ENCODE measurements at regions not wholly inside any gene's neighbourhood (a gene's known extent, or its start where the extent isn't known, plus 50 kb on each side); places are given as distances from the start of the nearest gene placed in this dataset.

DNA sequence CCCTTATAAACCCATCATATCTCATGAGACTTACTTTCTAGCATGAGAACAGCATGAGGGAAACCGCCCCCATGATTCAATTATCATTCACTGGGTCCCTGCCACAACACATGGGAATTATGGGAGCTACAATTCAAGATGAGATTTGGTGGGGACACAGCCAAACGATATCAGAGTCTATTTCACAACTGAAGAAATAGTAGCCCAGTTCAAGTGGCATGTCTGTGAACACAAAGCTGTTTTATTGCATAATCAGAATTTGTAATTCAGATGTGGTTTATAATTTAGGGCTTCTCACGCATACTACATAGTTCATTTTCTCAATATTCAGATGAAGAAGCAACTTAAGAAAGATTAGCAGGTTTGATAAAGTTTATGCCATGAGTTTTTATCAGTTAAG lies 1188.0 kb upstream of the ALCAM start:
- H3K27me3 ChIP-seq (ENCODE audit: control insufficient read depth, insufficient read depth, low read length), result no peaks in the 10 kb centered on the region
- ATAC-seq, result no peak
- DNase-seq, result no peak
- no peaks in the 10 kb centered on the region for H3K4me1 ChIP-seq (ENCODE audit: control insufficient read depth, insufficient read depth, low read length)
- no peak overlapping the region for H3K4me3 ChIP-seq (ENCODE audit: low read length)
- Mint-ChIP-seq H3K27me3 (ENCODE audit: low read depth in 2 of 2) (no peaks in the 10 kb centered on the region), H3K27ac (no peak overlapping the region), H3K4me1 (no peaks in the 10 kb centered on the region), H3K4me3 (no peak overlapping the region), H3K36me3 (no peaks in the 10 kb centered on the region), H3K9me3 (peaks cover 4 to 10% of the 10 kb centered on the region in 2 donors)
- H3K36me3 ChIP-seq (ENCODE audit: control insufficient read depth, insufficient read depth, low read length), result no peaks in the 10 kb centered on the region
- H3K9me3 ChIP-seq (ENCODE audit: control insufficient read depth, insufficient read depth, low read length), result no peaks in the 10 kb centered on the region
- intact Hi-C loops (cut with micrococcal nuclease), result no loop called here
- H3K27ac ChIP-seq (ENCODE audit: low read length), result no peak overlapping the region
- TF ChIP-seq, protein P1, sequence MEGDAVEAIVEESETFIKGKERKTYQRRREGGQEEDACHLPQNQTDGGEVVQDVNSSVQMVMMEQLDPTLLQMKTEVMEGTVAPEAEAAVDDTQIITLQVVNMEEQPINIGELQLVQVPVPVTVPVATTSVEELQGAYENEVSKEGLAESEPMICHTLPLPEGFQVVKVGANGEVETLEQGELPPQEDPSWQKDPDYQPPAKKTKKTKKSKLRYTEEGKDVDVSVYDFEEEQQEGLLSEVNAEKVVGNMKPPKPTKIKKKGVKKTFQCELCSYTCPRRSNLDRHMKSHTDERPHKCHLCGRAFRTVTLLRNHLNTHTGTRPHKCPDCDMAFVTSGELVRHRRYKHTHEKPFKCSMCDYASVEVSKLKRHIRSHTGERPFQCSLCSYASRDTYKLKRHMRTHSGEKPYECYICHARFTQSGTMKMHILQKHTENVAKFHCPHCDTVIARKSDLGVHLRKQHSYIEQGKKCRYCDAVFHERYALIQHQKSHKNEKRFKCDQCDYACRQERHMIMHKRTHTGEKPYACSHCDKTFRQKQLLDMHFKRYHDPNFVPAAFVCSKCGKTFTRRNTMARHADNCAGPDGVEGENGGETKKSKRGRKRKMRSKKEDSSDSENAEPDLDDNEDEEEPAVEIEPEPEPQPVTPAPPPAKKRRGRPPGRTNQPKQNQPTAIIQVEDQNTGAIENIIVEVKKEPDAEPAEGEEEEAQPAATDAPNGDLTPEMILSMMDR (IDR thresholded peaks at IDR 0.05), result no peak
- WGBS (ENCODE audit: insufficient coverage), result 76% methylated on average over 2 of the region's 3 CpGs

DNA sequence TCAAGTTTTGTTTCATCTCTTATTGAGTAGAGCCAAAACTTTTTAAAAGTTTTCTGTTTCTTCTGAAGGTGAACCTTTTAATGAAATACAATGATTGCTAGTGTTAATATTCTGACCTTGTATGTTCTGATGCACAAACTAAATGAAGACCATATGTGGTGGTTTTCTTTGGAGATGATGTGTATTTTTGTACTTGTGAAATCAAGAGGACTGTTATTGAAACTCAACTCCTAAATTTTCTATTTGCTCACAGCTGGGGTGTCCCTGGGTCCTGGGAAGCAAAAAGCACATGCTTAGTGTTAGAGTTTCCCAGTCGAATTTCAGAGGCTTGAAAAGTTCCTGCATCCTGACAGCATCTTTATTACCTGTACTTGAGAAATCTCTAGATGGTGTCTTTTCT lies 1185.8 kb upstream of the ALCAM start:
- Histone ChIP-seq H3K36me3 (ENCODE audit: control insufficient read depth, insufficient read depth, low read length) (no peaks in the 10 kb centered on the region), H3K27ac (ENCODE audit: low read length) (no peak overlapping the region), H3K4me3 (ENCODE audit: low read length) (no peak overlapping the region), H3K9me3 (ENCODE audit: control insufficient read depth, insufficient read depth, low read length) (no peaks in the 10 kb centered on the region), H3K4me1 (ENCODE audit: control insufficient read depth, insufficient read depth, low read length) (no peaks in the 10 kb centered on the region), H3K27me3 (ENCODE audit: control insufficient read depth, insufficient read depth, low read length) (no peaks in the 10 kb centered on the region)
- TF ChIP-seq, protein P1 (IDR thresholded peaks at IDR 0.05), result no peak
- DNase-seq (no peak), ATAC-seq (no peak)
- no peak overlapping the region for H3K4me3 Mint-ChIP-seq
- H3K4me1 Mint-ChIP-seq, result no peaks in the 10 kb centered on the region
- intact Hi-C loops (cut with micrococcal nuclease), result no loop called here
- H3K36me3 Mint-ChIP-seq, result no peaks in the 10 kb centered on the region
- peaks cover 4 to 12% of the 10 kb centered on the region in 2 donors for H3K9me3 Mint-ChIP-seq
- WGBS (ENCODE audit: insufficient coverage), result no CpG with 5 or more reads among the region's 1 CpG
- H3K27me3 Mint-ChIP-seq (ENCODE audit: low read depth in 2 of 2), result no peaks in the 10 kb centered on the region
- H3K27ac Mint-ChIP-seq, result no peak overlapping the region

DNA sequence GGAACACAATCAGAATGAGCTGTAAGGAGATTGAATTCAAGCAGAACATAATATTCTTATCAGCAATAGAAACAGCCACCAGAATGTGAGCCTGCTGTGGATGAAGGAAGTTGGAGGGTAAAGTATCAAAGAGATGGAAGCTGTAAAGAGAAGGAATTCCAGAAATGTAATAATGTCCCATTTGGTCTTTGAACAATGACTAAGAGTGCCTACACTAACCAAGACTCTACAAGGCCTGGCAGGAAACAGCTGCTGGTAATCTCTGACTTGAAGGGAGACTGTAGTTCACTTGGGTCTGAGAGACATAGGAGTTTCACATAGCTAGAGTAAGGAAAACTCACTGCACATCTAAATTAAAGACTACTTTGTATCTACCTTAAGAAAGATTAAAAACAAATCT lies 1176.0 kb upstream of the ALCAM start:
- TF ChIP-seq, protein P1 (IDR thresholded peaks at IDR 0.05), result no peak
- Histone ChIP-seq H3K36me3 (ENCODE audit: control insufficient read depth, insufficient read depth, low read length) (no peaks in the 10 kb centered on the region), H3K4me1 (ENCODE audit: control insufficient read depth, insufficient read depth, low read length) (no peaks in the 10 kb centered on the region), H3K27me3 (ENCODE audit: control insufficient read depth, insufficient read depth, low read length) (no peaks in the 10 kb centered on the region), H3K4me3 (ENCODE audit: low read length) (no peak overlapping the region), H3K9me3 (ENCODE audit: control insufficient read depth, insufficient read depth, low read length) (no peaks in the 10 kb centered on the region), H3K27ac (ENCODE audit: low read length) (no peak overlapping the region)
- Mint-ChIP-seq H3K4me1 (no peaks in the 10 kb centered on the region), H3K36me3 (no peaks in the 10 kb centered on the region), H3K27me3 (ENCODE audit: low read depth in 2 of 2) (no peaks in the 10 kb centered on the region), H3K4me3 (no peak overlapping the region), H3K9me3 (peaks cover 6 to 17% of the 10 kb centered on the region in 2 donors), H3K27ac (no peak overlapping the region)
- DNase-seq (no peak), ATAC-seq (no peak)
- intact Hi-C loops (cut with micrococcal nuclease), result no loop called here

DNA sequence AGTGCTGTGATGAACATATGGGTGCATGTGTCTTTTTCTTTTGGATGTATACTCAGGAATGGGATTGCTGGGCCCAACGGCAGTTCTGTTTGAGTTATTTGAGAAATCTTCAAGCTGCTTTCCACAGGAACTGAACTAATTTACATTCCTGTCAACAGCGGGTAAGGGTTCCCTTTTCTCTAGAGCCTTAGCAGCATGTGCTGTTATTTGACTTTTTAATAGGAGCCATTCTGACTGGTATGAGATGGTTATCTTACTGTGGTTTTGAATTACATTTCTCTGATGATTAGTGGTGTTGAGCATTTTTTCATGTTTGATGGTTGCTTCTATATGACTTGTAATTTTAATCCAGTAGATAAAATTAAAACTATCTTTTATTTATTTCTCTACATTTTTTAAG lies 1168.6 kb upstream of the ALCAM start:
- WGBS (ENCODE audit: insufficient coverage), result 14% methylated on average over 2 of the region's 2 CpGs
- Histone ChIP-seq H3K4me1 (ENCODE audit: control insufficient read depth, insufficient read depth, low read length) (no peaks in the 10 kb centered on the region), H3K9me3 (ENCODE audit: control insufficient read depth, insufficient read depth, low read length) (no peaks in the 10 kb centered on the region), H3K4me3 (ENCODE audit: low read length) (no peak overlapping the region), H3K36me3 (ENCODE audit: control insufficient read depth, insufficient read depth, low read length) (no peaks in the 10 kb centered on the region), H3K27ac (ENCODE audit: low read length) (no peak overlapping the region), H3K27me3 (ENCODE audit: control insufficient read depth, insufficient read depth, low read length) (no peaks in the 10 kb centered on the region)
- peaks cover 5% of the 10 kb centered on the region for H3K36me3 Mint-ChIP-seq
- no peaks in the 10 kb centered on the region for H3K27me3 Mint-ChIP-seq (ENCODE audit: low read depth in 2 of 2)
- no peak overlapping the region for H3K27ac Mint-ChIP-seq
- no peaks in the 10 kb centered on the region for H3K4me1 Mint-ChIP-seq
- intact Hi-C loops (cut with micrococcal nuclease), result no loop called here
- peaks cover 7 to 15% of the 10 kb centered on the region in 2 donors for H3K9me3 Mint-ChIP-seq
- H3K4me3 Mint-ChIP-seq, result no peak overlapping the region
- TF ChIP-seq, protein P1 (IDR thresholded peaks at IDR 0.05), result no peak
- DNase-seq (no peak), ATAC-seq (no peak)
